ENCODE measurements at regions not wholly inside any gene's neighbourhood (a gene's known extent, or its start where the extent isn't known, plus 50 kb on each side); places are given as distances from the start of the nearest gene placed in this dataset.
"Not testable (repeated sequence)": the region's sequence is repeated elsewhere in the genome, so short reads cannot be mapped to it uniquely, and the experiment has no call there.

GRCh38 chr6:938916-939315 lies 246.0 kb upstream of the EXOC2 start:
- H3F3A ChIP-seq (ENCODE audit: insufficient read depth) = no peaks in the 10 kb centered on the region
- no peaks in the 10 kb centered on the region for H3K36me3 ChIP-seq (ENCODE audit: low read depth)
- 62 to 66% methylated on average over 7 of the region's 7 CpGs for WGBS, 2 experiments (ENCODE audit: low coverage in 1 of 2, low lambda C conversion rate in 2 of 2, missing lambda C conversion rate in 2 of 2)
- H3K9ac ChIP-seq = no peak overlapping the region
- H3K4me1 ChIP-seq (ENCODE audit: insufficient read depth) = no peaks in the 10 kb centered on the region
- peaks cover 11% of the 10 kb centered on the region for H3K27me3 ChIP-seq (replicated peaks; ENCODE audit: insufficient read depth)
- no peaks in the 10 kb centered on the region for H3K9me3 ChIP-seq (ENCODE audit: low read depth)
- no peaks in the 10 kb centered on the region for H4K20me1 ChIP-seq (ENCODE audit: insufficient read depth)
- no peaks in the 10 kb centered on the region for H3K9me2 ChIP-seq (ENCODE audit: insufficient read depth)
- H3K4me3 ChIP-seq = no peak overlapping the region
- no peak overlapping the region for H2AFZ ChIP-seq
- in situ Hi-C loops (cut with MboI) = no loop called here
- DNase-seq = no peak
- no peak overlapping the region for H3K4me2 ChIP-seq (ENCODE audit: unreplicated experiment)
- TF ChIP-seq EZH2phosphoT487 (IDR thresholded peaks at IDR 0.05; ENCODE audit: insufficient read depth, low read depth) = no peak
- TF ChIP-seq EZH2 (IDR thresholded peaks at IDR 0.05; ENCODE audit: insufficient read depth, poor library complexity, severe bottlenecking) = no peak
- no peaks in the 10 kb centered on the region for H3K79me2 ChIP-seq (ENCODE audit: insufficient read depth)
- no peak overlapping the region for H3K27ac ChIP-seq

GRCh38 chr6:938271-938905 lies 245.4 kb upstream of the EXOC2 start:
- H3K9me2 ChIP-seq (ENCODE audit: insufficient read depth) = no peaks in the 10 kb centered on the region
- no peaks in the 10 kb centered on the region for H3K79me2 ChIP-seq (ENCODE audit: insufficient read depth)
- TF ChIP-seq EZH2phosphoT487 (IDR thresholded peaks at IDR 0.05; ENCODE audit: insufficient read depth, low read depth) = no peak
- no peak for TF ChIP-seq EZH2 (IDR thresholded peaks at IDR 0.05; ENCODE audit: insufficient read depth, poor library complexity, severe bottlenecking)
- no peak overlapping the region for H3K9ac ChIP-seq
- no peak for DNase-seq
- in situ Hi-C loops (cut with MboI) = no loop called here
- no peaks in the 10 kb centered on the region for H3K36me3 ChIP-seq (ENCODE audit: low read depth)
- H2AFZ ChIP-seq = no peak overlapping the region
- H3F3A ChIP-seq (ENCODE audit: insufficient read depth) = no peaks in the 10 kb centered on the region
- H3K9me3 ChIP-seq (ENCODE audit: low read depth) = no peaks in the 10 kb centered on the region
- H3K27ac ChIP-seq = no peak overlapping the region
- 78 to 79% methylated on average over 16 of the region's 16 CpGs for WGBS, 2 experiments (ENCODE audit: low coverage in 1 of 2, low lambda C conversion rate in 2 of 2, missing lambda C conversion rate in 2 of 2)
- H3K4me2 ChIP-seq (ENCODE audit: unreplicated experiment) = no peak overlapping the region
- H3K4me3 ChIP-seq = no peak overlapping the region
- H3K27me3 ChIP-seq (replicated peaks; ENCODE audit: insufficient read depth) = peaks cover 11% of the 10 kb centered on the region
- H3K4me1 ChIP-seq (ENCODE audit: insufficient read depth) = no peaks in the 10 kb centered on the region
- H4K20me1 ChIP-seq (ENCODE audit: insufficient read depth) = no peaks in the 10 kb centered on the region

GRCh38 chr6:935582-935981 lies 242.6 kb upstream of the EXOC2 start:
- in situ Hi-C loops (cut with MboI) = no loop called here
- 24 to 33% methylated on average over 8 of the region's 8 CpGs for WGBS, 2 experiments (ENCODE audit: low coverage in 1 of 2, low lambda C conversion rate in 2 of 2, missing lambda C conversion rate in 2 of 2)
- no peak for TF ChIP-seq EZH2 (IDR thresholded peaks at IDR 0.05; ENCODE audit: insufficient read depth, poor library complexity, severe bottlenecking)
- TF ChIP-seq EZH2phosphoT487 (IDR thresholded peaks at IDR 0.05; ENCODE audit: insufficient read depth, low read depth) = no peak

GRCh38 chr6:934686-935085 lies 241.7 kb upstream of the EXOC2 start:
- Histone ChIP-seq H3K9me3 (ENCODE audit: low read depth) (no peaks in the 10 kb centered on the region), H3K9me2 (ENCODE audit: insufficient read depth) (no peaks in the 10 kb centered on the region), H3K27me3 (replicated peaks; ENCODE audit: insufficient read depth) (peaks cover 18% of the 10 kb centered on the region), H4K20me1 (ENCODE audit: insufficient read depth) (no peaks in the 10 kb centered on the region), H3K4me1 (ENCODE audit: insufficient read depth) (no peaks in the 10 kb centered on the region), H3F3A (ENCODE audit: insufficient read depth) (no peaks in the 10 kb centered on the region), H3K4me2 (ENCODE audit: unreplicated experiment) (no peak overlapping the region), H3K27ac (no peak overlapping the region), H2AFZ (no peak overlapping the region), H3K9ac (no peak overlapping the region), H3K79me2 (ENCODE audit: insufficient read depth) (no peaks in the 10 kb centered on the region), H3K36me3 (ENCODE audit: low read depth) (no peaks in the 10 kb centered on the region), H3K4me3 (no peak overlapping the region)
- WGBS, 2 experiments (ENCODE audit: low coverage in 1 of 2, low lambda C conversion rate in 2 of 2, missing lambda C conversion rate in 2 of 2) = 50 to 52% methylated on average over 3 of the region's 3 CpGs
- TF ChIP-seq EZH2 (IDR thresholded peaks at IDR 0.05; ENCODE audit: insufficient read depth, poor library complexity, severe bottlenecking) (no peak), EZH2phosphoT487 (IDR thresholded peaks at IDR 0.05; ENCODE audit: insufficient read depth, low read depth) (no peak)
- in situ Hi-C loops (cut with MboI) = no loop called here
- no peak for DNase-seq

More at GRCh38 chr6:935582-935981, 242.6 kb upstream of the EXOC2 start:
- Histone ChIP-seq H3K9me2 (ENCODE audit: insufficient read depth) (no peaks in the 10 kb centered on the region), H3K36me3 (ENCODE audit: low read depth) (no peaks in the 10 kb centered on the region), H2AFZ (no peak overlapping the region), H3K79me2 (ENCODE audit: insufficient read depth) (no peaks in the 10 kb centered on the region), H3K27ac (no peak overlapping the region), H3K4me3 (no peak overlapping the region), H3F3A (ENCODE audit: insufficient read depth) (no peaks in the 10 kb centered on the region), H3K9me3 (ENCODE audit: low read depth) (no peaks in the 10 kb centered on the region), H4K20me1 (ENCODE audit: insufficient read depth) (no peaks in the 10 kb centered on the region), H3K4me1 (ENCODE audit: insufficient read depth) (no peaks in the 10 kb centered on the region), H3K27me3 (replicated peaks; ENCODE audit: insufficient read depth) (peaks cover 16% of the 10 kb centered on the region), H3K4me2 (ENCODE audit: unreplicated experiment) (no peak overlapping the region), H3K9ac (no peak overlapping the region)
- no peak for DNase-seq

DNA sequence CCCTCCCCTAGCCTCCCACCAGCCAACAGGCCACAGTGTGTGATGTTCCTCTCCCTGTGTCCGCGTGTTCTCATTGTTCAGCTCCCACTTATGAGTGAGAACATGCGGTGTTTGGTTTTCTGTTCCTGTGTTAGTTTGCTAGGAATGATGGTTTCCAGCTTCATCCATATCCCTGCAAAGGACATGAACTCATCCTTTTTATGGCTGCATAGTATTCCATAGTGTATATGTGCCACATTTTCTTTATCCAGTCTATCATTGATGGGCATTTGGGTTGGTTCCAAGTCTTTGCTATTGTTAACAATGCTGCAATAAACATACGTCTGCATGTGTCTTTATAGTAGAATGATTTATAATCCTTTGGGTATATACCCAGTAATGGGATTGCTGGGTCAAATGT lies 239.0 kb upstream of the EXOC2 start:
- in situ Hi-C loops (cut with MboI); H3K9ac ChIP-seq; H3K4me2 ChIP-seq (ENCODE audit: unreplicated experiment); H3K36me3 ChIP-seq (ENCODE audit: low read depth); H3K4me3 ChIP-seq; H3F3A ChIP-seq (ENCODE audit: insufficient read depth); H3K9me2 ChIP-seq (ENCODE audit: insufficient read depth); H3K9me3 ChIP-seq (ENCODE audit: low read depth); DNase-seq; H4K20me1 ChIP-seq (ENCODE audit: insufficient read depth); H3K79me2 ChIP-seq (ENCODE audit: insufficient read depth); H3K4me1 ChIP-seq (ENCODE audit: insufficient read depth); H2AFZ ChIP-seq; H3K27ac ChIP-seq: not testable (repeated sequence)
- peaks cover 18% of the 10 kb centered on the region for H3K27me3 ChIP-seq (replicated peaks; ENCODE audit: insufficient read depth)
- 76 to 79% methylated on average over 4 of the region's 4 CpGs for WGBS, 2 experiments (ENCODE audit: low coverage in 1 of 2, low lambda C conversion rate in 2 of 2, missing lambda C conversion rate in 2 of 2)

Data from GM23248 (cell line).